Embryonic facial prominence (tissue), 1 donor: ENCODE measurements at regions not wholly inside any gene's neighbourhood (a gene's known extent, or its start where the extent isn't known, plus 50 kb on each side); places are given as distances from the start of the nearest gene placed in this dataset.

ENCODE experiments used
- DNase-seq: peaks from one replicate; pipeline ENCODE4 v3.0.0-alpha.2; 2016; ENCODE audit errors: extremely low spot score

GRCh38 chr6:139824864-139825263 is 450.4 kb upstream of the CITED2 start:
- DNase-seq: no peak

DNA sequence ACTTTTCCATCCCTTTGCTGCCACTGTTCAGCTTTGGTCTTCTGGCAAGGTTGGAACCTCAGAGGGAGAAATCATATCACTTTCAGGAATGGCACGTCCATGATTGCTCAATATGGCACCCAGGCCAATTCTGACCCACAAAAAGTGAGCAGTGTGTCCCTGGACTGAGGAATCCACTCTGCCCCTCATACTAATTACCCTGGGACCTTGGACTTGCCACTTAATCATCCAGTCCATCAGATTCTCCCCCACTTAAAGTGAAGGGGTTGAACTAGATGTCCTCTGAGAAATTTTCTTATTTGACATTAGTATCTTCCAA is 449.3 kb upstream of the CITED2 start:
- no peak for DNase-seq

- no peak for DNase-seq
Observed at GRCh38 chr6:139823099-139823807, 448.8 kb upstream of the CITED2 start.

DNA sequence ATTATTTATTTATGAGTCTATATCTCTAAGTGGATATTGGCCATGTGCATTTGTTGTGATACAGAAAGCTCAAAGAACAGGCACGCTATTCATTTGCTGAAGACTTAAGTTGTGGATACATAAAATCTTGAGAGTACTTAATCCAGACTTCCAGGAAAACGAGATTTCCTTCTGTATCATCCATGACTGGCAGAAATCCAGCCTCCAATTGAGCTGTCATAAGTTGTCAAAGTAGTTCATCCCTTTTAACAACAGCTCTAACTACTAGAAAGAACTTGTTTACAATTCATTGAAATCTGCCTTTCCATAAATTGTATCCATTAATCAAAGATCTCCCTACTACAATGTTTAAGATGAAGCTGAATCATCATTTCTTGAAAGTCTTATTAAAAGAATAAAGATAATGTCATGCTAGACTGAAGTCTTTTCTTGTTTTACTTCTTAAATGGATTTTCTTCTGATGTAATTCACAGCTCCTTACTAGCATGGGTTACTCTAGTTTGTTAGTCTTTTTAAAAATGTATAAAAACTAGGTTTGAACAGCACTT is 447.3 kb upstream of the CITED2 start:
- no peak for DNase-seq

DNA sequence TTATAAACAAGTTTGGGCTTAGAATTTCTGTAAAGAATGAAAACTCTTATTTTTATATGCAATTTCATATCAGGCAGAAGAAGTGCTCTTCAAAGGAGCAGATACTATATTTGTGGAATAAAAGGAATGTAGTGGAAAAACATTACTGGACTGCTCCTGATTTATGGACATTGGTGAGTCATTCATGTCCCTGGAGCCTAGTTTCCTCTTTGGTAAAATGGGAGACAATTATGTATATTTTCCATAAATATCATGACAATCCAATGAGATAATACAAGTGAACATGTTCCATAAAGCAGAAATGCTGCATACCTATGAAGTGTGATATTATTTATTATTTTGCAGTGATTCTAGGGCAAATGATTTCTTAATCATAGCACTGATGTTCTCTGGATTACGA is 445.8 kb upstream of the CITED2 start:
- DNase-seq: no peak

- no peak for DNase-seq
Observed at GRCh38 chr6:139819776-139820175, 445.3 kb upstream of the CITED2 start.

GRCh38 chr6:139812939-139813338 is 438.5 kb upstream of the CITED2 start:
- DNase-seq: no peak

GRCh38 chr6:139801571-139802321 is 427.3 kb upstream of the CITED2 start:
- no peak for DNase-seq

DNA sequence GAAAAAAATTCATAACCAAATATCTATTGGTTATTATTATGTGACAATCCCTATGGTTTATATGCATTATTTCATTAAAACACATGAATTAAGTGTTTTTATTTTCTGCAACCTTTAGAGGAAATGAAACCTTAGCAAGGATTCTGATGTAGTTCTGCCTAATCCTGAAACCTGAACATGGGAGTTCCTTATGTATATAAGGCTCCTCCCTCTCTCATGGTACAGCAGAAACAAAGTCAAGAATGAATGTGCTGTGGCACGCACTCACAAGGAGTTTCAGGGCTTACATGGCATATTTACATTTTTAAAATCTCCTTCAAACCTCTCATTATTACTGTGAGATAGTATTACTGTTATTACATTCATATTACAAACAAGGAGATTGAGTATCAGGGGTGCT is 426.4 kb upstream of the CITED2 start:
- DNase-seq: no peak

GRCh38 chr6:139790527-139790926 is 416.1 kb upstream of the CITED2 start:
- no peak for DNase-seq

DNA sequence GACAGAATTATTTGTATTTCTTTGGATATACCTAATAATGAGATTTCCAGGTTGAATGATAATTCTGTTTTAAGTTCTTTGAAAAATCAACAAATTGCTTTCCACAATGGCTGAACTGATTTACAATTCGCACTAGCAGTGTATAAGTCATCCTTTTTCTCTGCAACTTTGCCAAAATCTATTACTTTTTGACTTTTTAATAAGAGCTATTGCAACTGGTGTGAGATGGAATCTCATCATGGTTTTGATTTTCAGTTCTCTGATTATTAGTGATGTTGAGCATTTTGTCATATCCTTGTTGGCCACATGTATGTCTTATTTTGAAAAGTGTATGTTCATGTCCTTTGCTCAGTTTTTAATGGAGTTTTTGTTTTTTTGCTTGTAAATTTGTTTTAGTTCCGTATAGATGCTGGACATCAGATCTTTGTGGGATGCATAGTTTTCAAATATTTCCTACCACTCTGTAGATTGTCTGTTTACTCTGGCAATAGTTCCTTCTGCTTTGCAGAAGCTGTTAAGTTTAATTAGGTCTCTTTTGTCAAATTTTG is 409.8 kb upstream of the CITED2 start:
- DNase-seq: no peak

GRCh38 chr6:139779988-139780774 is 405.7 kb upstream of the CITED2 start:
- no peak for DNase-seq

- no peak for DNase-seq
Observed at GRCh38 chr6:139778688-139779087, 404.2 kb upstream of the CITED2 start.

GRCh38 chr6:139778106-139778505 is 403.7 kb upstream of the CITED2 start:
- DNase-seq: no peak

- no peak for DNase-seq
Observed at GRCh38 chr6:139777202-139777970, 402.9 kb upstream of the CITED2 start.

- DNase-seq: no peak
Observed at GRCh38 chr6:139776041-139776440, 401.6 kb upstream of the CITED2 start.

- DNase-seq: no peak
Observed at GRCh38 chr6:139768196-139768595, 393.7 kb upstream of the CITED2 start.

DNA sequence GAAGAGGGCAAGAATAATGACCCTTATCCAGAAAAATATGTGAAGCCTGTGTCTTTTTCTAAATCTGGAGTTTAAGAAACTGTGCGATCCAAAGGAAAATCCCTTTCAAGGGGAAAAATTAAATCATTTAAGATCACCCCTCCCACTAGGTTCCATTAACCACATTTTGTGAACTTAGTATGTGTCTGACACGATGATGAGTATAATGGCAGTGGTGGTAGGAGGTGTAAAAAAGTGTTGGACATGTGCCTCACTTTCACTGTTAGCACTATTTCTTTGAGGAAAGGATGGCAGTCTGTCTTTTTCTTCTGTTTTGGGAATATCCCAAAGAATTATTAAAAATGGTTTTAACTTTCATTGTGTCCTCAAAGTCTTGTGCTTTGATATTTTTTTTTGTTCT is 392.3 kb upstream of the CITED2 start:
- no peak for DNase-seq

GRCh38 chr6:139765825-139766285 is 391.4 kb upstream of the CITED2 start:
- DNase-seq: no peak

GRCh38 chr6:139764498-139764986 is 390.1 kb upstream of the CITED2 start:
- no peak for DNase-seq
